HepG2 (cell line): ENCODE measurements at regions not wholly inside any gene's neighbourhood (a gene's known extent, or its start where the extent isn't known, plus 50 kb on each side); places are given as distances from the start of the nearest gene placed in this dataset.

ENCODE experiments used
- ATAC-seq: fragments of 200-7000 bp; cut with Tn5 transposase; 3 replicates; pipeline ENCODE4 v1.9.1; 2020; ENCODE audit warnings: mild to moderate bottlenecking, moderate library complexity
- BruUV-seq: library from RNA; stranded (reverse); fragments of 400-500 nt; replicated peaks from 2 replicates; lab custom pipeline; 2021; lab: Mats Ljungman, UMichigan
- CTCF ChIA-PET: fragments of 300-600 bp; formaldehyde crosslinking; extraction: SDS; loops from one replicate; lab custom pipeline; 2021; ENCODE audit warnings: low total read pairs, inconsistent platforms, low intra/inter-chr PET ratio; lab: Yijun Ruan, JAX
- POLR2A ChIA-PET: fragments of 350-600 bp; sonication (Branson Sonifier 250); formaldehyde crosslinking; loops from one replicate; lab custom pipeline; 2020; ENCODE audit warnings: antibody characterized with exemption, inconsistent platforms; lab: Yijun Ruan, JAX
- DNase-seq: peaks from one replicate; pipeline ENCODE4 v3.0.0-alpha.2; 2015; ENCODE audit warnings: low spot score
- FAIRE-seq: peaks from 3 replicates; lab custom pipeline; 2011; peaks lifted over from hg19 to GRCh38; lab: Jason Lieb, UNC
- H2AFZ ChIP-seq: one replicate; pipeline ENCODE4 v1.6.1; 2011; ENCODE audit warnings: low read length, inconsistent platforms
- H3K27ac ChIP-seq: fragments of 300-600 bp; 3 replicates; pipeline ENCODE4 v1.8.0; 2011; ENCODE audit warnings: mixed run types, mild to moderate bottlenecking, mixed read lengths, low read length, inconsistent platforms; ENCODE audit not compliant: insufficient read depth; ENCODE audit errors: extremely low read length
- H3K27me3 ChIP-seq, 2 experiments: fragments of 200-600 bp in 1 of 2; 2 replicates in 1 of 2; 3 replicates in 1 of 2; pipeline versions ENCODE4 v1.6.0 to v1.8.0; 2011; ENCODE audit warnings: low read length in 2 of 2, mild to moderate bottlenecking in 2 of 2, moderate library complexity in 2 of 2, inconsistent platforms in 1 of 2; ENCODE audit not compliant: insufficient read depth in 2 of 2, control insufficient read depth in 1 of 2
- H3K36me3 ChIP-seq, 2 experiments: fragments of 200-600 bp in 1 of 2; replicated peaks in 1 of 2; 2 replicates in 1 of 2; 3 replicates in 1 of 2; pipeline versions ENCODE4 v1.5.1 to v1.8.0; 2011; ENCODE audit warnings: low read length in 2 of 2, inconsistent platforms in 1 of 2; ENCODE audit not compliant: insufficient read depth in 2 of 2, control insufficient read depth in 1 of 2
- H3K4me1 ChIP-seq: 2 replicates; pipeline ENCODE4 v1.5.1; 2012; ENCODE audit warnings: low read length, inconsistent platforms; ENCODE audit not compliant: insufficient read depth
- H3K4me2 ChIP-seq: 2 replicates; pipeline ENCODE4 v1.6.0; 2011; ENCODE audit warnings: low read depth, low read length, inconsistent platforms
- H3K4me3 ChIP-seq, 3 experiments: fragments of 200-600 bp in 1 of 3; sonication (generic), shearing (Covaris generic) in 1 of 3; replicated peaks in 1 of 3; 2 replicates each; pipeline ENCODE4 v1.5.1; 2011 to 2016; ENCODE audit warnings: low read length in 3 of 3, inconsistent platforms in 2 of 3, low read depth in 2 of 3, mild to moderate bottlenecking in 2 of 3, control low read depth in 1 of 3, mixed read lengths in 1 of 3; ENCODE audit not compliant: insufficient read depth in 1 of 3
- H3K79me2 ChIP-seq: one replicate; pipeline ENCODE4 v1.6.1; 2011; ENCODE audit warnings: low read length, inconsistent platforms; ENCODE audit not compliant: insufficient read depth
- H3K9ac ChIP-seq: 2 replicates; pipeline ENCODE4 v1.6.0; 2011; ENCODE audit warnings: mild to moderate bottlenecking, low read depth, low read length, inconsistent platforms; ENCODE audit not compliant: insufficient read depth
- H3K9me3 ChIP-seq: 2 replicates; pipeline ENCODE4 v1.5.1; 2012; ENCODE audit warnings: mild to moderate bottlenecking, low read length
- H4K20me1 ChIP-seq: 2 replicates; pipeline ENCODE4 v1.6.0; 2011; ENCODE audit warnings: inconsistent platforms, mild to moderate bottlenecking, low read length, moderate library complexity; ENCODE audit not compliant: insufficient read depth
- BATF2 ChIP-seq: sonication (generic); formaldehyde crosslinking; IDR thresholded peaks from 2 replicates; pipeline ENCODE4 v1.8.0; 2022; ENCODE audit warnings: mild to moderate bottlenecking, missing genetic modification reagents, moderate library complexity
- CBX1 ChIP-seq: IDR thresholded peaks from one replicate; pipeline ENCODE4 v1.6.1; 2016; ENCODE audit warnings: antibody characterized with exemption, low read depth
- CREM ChIP-seq, 2 experiments: sonication (generic) in 1 of 2; formaldehyde crosslinking in 1 of 2; IDR thresholded peaks; 2 replicates each; pipeline versions ENCODE4 v1.4.0 to v1.6.1; 2016 to 2020; ENCODE audit warnings: antibody characterized with exemption in 1 of 2, mild to moderate bottlenecking in 1 of 2, missing genetic modification reagents in 1 of 2
- FOXK1 ChIP-seq: sonication (generic); formaldehyde crosslinking; IDR thresholded peaks from 2 replicates; pipeline ENCODE4 v1.4.0; 2020; ENCODE audit warnings: low read depth, missing genetic modification reagents, borderline replicate concordance
- GABPB1 ChIP-seq: IDR thresholded peaks from 2 replicates; pipeline ENCODE4 v1.6.1; 2016; ENCODE audit warnings: mild to moderate bottlenecking, missing genetic modification reagents, moderate library complexity, missing compliant biosample characterization
- KLF16 ChIP-seq, 2 experiments: sonication (generic) in 1 of 2; formaldehyde crosslinking in 1 of 2; IDR thresholded peaks; 2 replicates each; pipeline versions ENCODE4 v1.6.1 to v1.8.0; 2016 to 2023; ENCODE audit warnings: missing genetic modification reagents in 2 of 2, missing compliant biosample characterization in 1 of 2
- NR2F2 ChIP-seq: IDR thresholded peaks from 2 replicates; pipeline ENCODE4 v1.6.1; 2012; ENCODE audit warnings: low read depth, inconsistent platforms, borderline replicate concordance
- SAFB2 ChIP-seq: sonication (generic); formaldehyde crosslinking; IDR thresholded peaks from 2 replicates; pipeline ENCODE4 v1.5.1; 2020; ENCODE audit warnings: missing genetic modification reagents, low read depth, mild to moderate bottlenecking, borderline replicate concordance
- SRY ChIP-seq: sonication (generic); formaldehyde crosslinking; IDR thresholded peaks from 2 replicates; pipeline ENCODE4 v1.8.0; 2022; ENCODE audit warnings: mild to moderate bottlenecking, missing genetic modification reagents
- TFDP2 ChIP-seq: sonication (generic); formaldehyde crosslinking; IDR thresholded peaks from 2 replicates; pipeline ENCODE4 v1.4.0; 2020; ENCODE audit warnings: missing genetic modification reagents
- ZNF281 ChIP-seq: sonication (generic); formaldehyde crosslinking; IDR thresholded peaks from 2 replicates; pipeline ENCODE4 v1.4.0; 2020; ENCODE audit warnings: missing genetic modification reagents, borderline replicate concordance
- ZNF30 ChIP-seq: sonication (generic); formaldehyde crosslinking; IDR thresholded peaks from 2 replicates; pipeline ENCODE4 v1.5.0; 2020; ENCODE audit warnings: mild to moderate bottlenecking, missing genetic modification reagents
- ZNF34 ChIP-seq: sonication (generic); formaldehyde crosslinking; IDR thresholded peaks from 2 replicates; pipeline ENCODE4 v1.4.0; 2020; ENCODE audit warnings: mild to moderate bottlenecking, missing genetic modification reagents, borderline replicate concordance
- ZNF564 ChIP-seq: sonication (generic); formaldehyde crosslinking; IDR thresholded peaks from 2 replicates; pipeline ENCODE4 v1.8.1; 2023; ENCODE audit warnings: mild to moderate bottlenecking, missing genetic modification reagents
- ZNF713 ChIP-seq: sonication (generic); formaldehyde crosslinking; IDR thresholded peaks from 2 replicates; pipeline ENCODE4 v1.4.0; 2020; ENCODE audit warnings: mild to moderate bottlenecking, missing genetic modification reagents
- ZNF776 ChIP-seq: sonication (generic); formaldehyde crosslinking; IDR thresholded peaks from 2 replicates; pipeline ENCODE4 v1.4.0; 2020; ENCODE audit warnings: mild to moderate bottlenecking, missing genetic modification reagents
- WGBS: methylation state at CpG from one replicate; pipeline ENCODE4 v1.1.6; 2017; ENCODE audit warnings: low lambda C conversion rate; 5-methylcytosine and 5-hydroxymethylcytosine counted together
- in situ Hi-C: cut with HindIII; loops from 2 replicates; pipeline ENCODE4 v1.10.0; 2017; ENCODE audit warnings: low pct_unique_long_range_greater_than_20kb; ENCODE audit not compliant: extremely low pct_ligation_motif_present
- intact Hi-C: fragments of 100-400 bp; cut with micrococcal nuclease; formaldehyde crosslinking; loops from one replicate; pipeline ENCODE4 v1.10.0; 2022; ENCODE audit not compliant: unreplicated experiment

GRCh38 chr2:33848486-33848885, 249.4 kb upstream of the FAM98A start:
- FAIRE-seq: no peak
- no peaks in the 10 kb centered on the region for H3K36me3 ChIP-seq
- no TSS peak for BruUV-seq
- WGBS: 4% methylated on average over 2 of the region's 2 CpGs
- no peak overlapping the region for H3K27ac ChIP-seq
- H2AFZ ChIP-seq: no peak overlapping the region
- ATAC-seq: no peak
- no peaks in the 10 kb centered on the region for H3K4me1 ChIP-seq
- no peak overlapping the region for H3K4me3 ChIP-seq
- TF ChIP-seq ZNF30 (CRISPR knock-in tag) (no peak), ZNF776 (CRISPR knock-in tag) (no peak), CREM (IDR thresholded peaks at IDR 0.05) (no peak), CREM (CRISPR knock-in tag; IDR thresholded peaks at IDR 0.05) (no peak), ZNF34 (CRISPR knock-in tag) (no peak), SAFB2 (CRISPR knock-in tag) (no peak), KLF16 (CRISPR knock-in tag; IDR thresholded peaks at IDR 0.05) (no peak), BATF2 (no peak), GABPB1 (CRISPR knock-in tag) (no peak), FOXK1 (no peak), ZNF281 (CRISPR knock-in tag) (no peak), NR2F2 (no peak), ZNF564 (CRISPR knock-in tag) (no peak), SRY (CRISPR knock-in tag) (no peak), ZNF713 (CRISPR knock-in tag) (no peak), TFDP2 (CRISPR knock-in tag) (no peak), CBX1 (no peak)
- TF ChIP-seq, all 625 proteins: peak for 0
- intact Hi-C loops: no loop called here
- H3K9ac ChIP-seq: no peak overlapping the region
- H4K20me1 ChIP-seq: no peaks in the 10 kb centered on the region
- H3K9me3 ChIP-seq: peaks cover 27% of the 10 kb centered on the region
- CTCF ChIA-PET: no interaction called here
- no peaks in the 10 kb centered on the region for H3K79me2 ChIP-seq
- POLR2A ChIA-PET: no interaction called here
- no peak for DNase-seq
- in situ Hi-C loops: no loop called here
- H3K4me2 ChIP-seq: no peak overlapping the region
- no peaks in the 10 kb centered on the region for H3K27me3 ChIP-seq
